EL (cell line): ENCODE measurements at regions not wholly inside any gene's neighbourhood (a gene's known extent, or its start where the extent isn't known, plus 50 kb on each side); places are given as distances from the start of the nearest gene placed in this dataset.

Experiments
- DNase-seq: peaks from one replicate; pipeline ENCODE4 v3.0.0-alpha.2; 2016

DNA sequence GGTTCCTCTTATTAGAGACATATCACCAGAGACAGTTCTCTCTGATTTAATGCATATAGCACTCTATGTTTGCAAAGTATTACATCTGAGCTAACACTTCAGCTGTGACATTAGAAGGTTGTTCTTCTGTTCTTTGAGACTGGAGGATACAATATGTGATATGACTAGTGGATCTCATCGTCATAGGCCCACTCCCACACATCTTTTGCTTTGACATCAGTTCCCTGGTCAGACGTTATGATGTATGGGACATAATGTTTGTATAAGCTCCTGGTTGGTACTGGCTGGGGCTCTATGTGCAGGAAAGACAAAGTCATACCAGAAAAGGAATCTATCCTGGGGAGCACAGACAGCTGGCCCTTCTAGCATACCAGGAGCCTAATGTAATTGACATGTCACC is 57.7 kb upstream of the MAML3 start:
- DNase-seq = no peak

DNA sequence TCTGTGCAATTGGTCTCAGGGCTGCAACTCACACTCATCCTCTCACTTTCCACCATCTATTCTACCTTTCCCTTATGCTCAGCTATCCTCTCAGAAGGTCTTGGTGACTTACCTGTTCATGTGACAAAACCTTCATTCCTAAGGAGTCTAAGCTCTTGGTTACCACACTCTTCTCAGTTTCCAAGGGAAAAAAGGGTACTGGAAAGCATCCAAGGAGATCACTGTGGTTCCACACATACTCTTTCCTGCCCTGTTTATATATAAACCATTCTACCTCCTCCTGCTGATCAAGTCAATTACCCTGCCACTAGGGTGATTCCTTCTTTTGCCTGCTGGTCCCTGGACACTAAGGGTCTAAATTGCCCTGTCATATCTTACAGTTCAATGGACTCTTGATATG is 57.2 kb upstream of the MAML3 start:
- no peak for DNase-seq

DNA sequence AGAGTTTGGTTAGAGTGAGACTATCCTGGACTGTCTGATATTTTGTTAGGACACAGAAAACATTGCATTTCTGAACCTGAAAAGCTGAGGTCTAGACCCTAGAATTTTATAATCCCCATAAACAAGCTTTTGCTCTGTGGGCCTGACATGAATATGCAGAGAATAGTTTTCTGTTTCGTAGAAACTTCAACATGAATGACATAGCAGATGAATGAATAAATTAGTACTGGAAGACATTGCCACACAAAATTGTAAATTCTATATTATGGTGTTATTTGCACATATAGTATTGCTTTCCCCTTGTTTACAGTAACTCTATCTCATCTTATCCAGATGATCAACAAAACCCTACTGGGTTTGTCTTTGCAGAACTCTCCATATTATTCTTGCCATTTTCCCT is 54.9 kb upstream of the MAML3 start:
- DNase-seq = no peak
